HG03064 (cell line): ENCODE measurements at regions not wholly inside any gene's neighbourhood (a gene's known extent, or its start where the extent isn't known, plus 50 kb on each side); places are given as distances from the start of the nearest gene placed in this dataset.
"Not testable (repeated sequence)": the region's sequence is repeated elsewhere in the genome, so short reads cannot be mapped to it uniquely, and the experiment has no call there.

Experiments
- ATAC-seq: cut with Tn5 transposase; IDR thresholded peaks from one replicate; pipeline ENCODE4 v1.9.1; 2021; ENCODE audit warnings: low read depth; ENCODE audit not compliant: unreplicated experiment

- ATAC-seq = no peak
Measured at GRCh38 chr10:9211228-9211627, 1156.7 kb downstream of the GATA3 start.

DNA sequence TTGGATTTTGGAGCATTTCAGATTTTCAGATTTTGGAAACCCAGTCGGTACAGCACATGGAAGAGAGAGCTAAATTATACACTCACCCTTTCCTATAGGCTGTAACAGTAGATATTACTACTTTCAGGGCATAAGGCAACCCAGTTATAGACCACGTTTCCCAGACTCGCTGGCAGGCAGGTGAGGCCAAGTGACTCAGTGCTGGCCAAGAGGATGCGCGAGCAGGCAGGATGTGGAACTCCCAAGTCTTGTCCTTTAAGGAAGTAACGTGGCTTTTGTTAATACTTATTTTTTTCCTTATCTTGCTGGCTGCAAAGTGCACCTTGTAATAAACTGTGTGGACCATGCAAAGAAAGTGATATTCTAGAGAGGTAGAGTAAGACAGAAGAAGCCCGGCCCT lies 1160.1 kb downstream of the GATA3 start:
- ATAC-seq = no peak

GRCh38 chr10:9215121-9215520 lies 1160.6 kb downstream of the GATA3 start:
- no peak for ATAC-seq

DNA sequence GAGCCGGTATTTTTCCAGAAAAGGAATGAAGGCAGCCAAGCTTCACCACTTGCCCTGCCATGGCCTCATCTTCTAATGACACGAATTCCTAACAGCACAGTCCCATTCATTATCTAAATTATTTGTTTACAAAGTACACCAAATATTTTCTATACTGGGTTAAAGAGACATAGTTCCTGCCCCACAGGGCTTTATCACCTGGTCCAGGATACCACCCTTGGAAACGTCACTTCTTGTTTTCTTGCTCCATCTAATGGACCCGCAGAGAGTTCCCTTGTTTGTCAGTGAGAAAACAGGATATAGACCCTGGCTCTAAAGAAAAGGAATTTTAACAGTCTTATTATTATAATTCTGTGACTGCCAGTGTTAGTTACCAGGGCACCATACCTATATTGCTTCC lies 1165.4 kb downstream of the GATA3 start:
- no peak for ATAC-seq

DNA sequence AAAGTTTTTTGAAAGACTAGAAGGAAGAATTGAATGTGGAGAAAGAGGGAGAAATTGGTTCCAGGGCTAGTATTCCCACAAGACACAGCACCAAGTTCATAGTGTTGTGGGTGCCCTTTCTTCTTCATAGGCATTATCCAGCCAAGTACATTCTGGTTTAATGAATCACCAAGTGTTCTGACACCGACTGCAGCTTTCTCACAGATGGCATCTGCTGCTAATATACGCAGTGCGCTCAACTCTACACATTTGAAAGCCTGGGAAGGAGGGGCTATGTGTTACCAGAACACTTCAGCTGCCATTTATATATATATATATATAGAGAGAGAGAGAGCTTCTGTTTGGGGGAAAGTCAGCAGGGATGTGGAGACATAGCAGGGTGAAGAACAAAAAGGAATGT lies 1168.4 kb downstream of the GATA3 start:
- ATAC-seq = no peak

DNA sequence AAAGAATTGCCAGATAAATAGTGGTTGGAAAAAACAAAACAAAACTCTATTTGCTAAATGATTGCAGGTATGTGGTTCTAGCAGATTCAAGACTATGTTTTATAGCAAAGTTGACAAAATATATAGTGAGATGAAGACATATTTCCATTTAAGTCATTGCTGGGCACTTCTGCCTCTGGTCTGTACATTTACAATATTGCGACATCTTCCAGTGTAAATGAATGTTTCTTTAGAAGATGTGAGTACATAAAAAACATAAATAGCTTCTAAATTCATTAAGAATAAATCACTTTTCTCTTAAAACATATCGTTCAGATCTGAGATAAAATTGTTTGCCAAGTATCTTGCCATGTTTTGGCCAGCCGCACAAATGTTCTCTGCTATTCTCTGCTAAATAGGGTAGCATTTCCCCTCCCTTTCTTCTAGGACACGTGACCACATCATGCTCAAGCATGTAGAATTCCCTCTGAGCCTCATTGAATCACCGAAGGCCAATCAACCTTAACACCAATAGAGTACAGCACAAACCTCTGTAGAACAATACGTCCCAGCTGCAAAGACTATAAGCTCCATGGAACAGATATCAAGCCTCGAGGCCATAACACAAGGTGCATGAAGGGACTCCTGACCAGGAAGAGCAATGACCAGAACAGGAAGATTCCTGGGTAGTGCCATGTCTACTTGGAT lies 1173.3 kb downstream of the GATA3 start:
- ATAC-seq = no peak

GRCh38 chr10:9228771-9229170 lies 1174.3 kb downstream of the GATA3 start:
- no peak for ATAC-seq

DNA sequence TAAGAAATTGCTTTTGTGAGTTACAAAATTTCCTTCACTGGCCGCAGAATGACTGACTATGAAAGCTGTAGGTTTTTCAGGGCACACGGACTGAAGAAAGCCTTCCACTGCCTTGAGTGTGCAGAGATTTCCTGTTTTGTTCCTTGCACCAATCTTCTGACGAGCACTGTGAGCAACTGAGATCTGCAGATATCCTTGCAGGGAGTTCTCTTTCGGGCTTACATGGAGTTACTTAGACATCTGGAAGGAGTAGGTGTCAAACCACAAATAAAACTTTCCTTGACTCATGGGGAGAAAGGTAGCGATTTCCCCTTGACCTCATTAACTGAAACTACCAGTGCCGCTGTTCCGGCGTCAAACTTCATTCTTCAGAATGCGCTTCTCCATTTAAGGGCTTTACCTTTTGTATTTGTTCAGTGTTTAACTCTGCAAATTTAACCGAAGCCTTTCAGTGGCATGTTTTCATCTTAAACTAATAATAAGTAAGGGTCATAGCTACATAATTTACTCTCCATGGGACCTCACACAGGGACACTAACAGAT lies 1175.3 kb downstream of the GATA3 start:
- no peak for ATAC-seq

GRCh38 chr10:9230625-9231024 lies 1176.1 kb downstream of the GATA3 start:
- ATAC-seq = no peak

GRCh38 chr10:9234191-9234590 lies 1179.7 kb downstream of the GATA3 start:
- ATAC-seq = no peak

- ATAC-seq = no peak
Measured at GRCh38 chr10:9238041-9238440, 1183.6 kb downstream of the GATA3 start.

GRCh38 chr10:9239298-9239697 lies 1184.8 kb downstream of the GATA3 start:
- ATAC-seq = no peak

- no peak for ATAC-seq
Measured at GRCh38 chr10:9243941-9244411, 1189.5 kb downstream of the GATA3 start.

DNA sequence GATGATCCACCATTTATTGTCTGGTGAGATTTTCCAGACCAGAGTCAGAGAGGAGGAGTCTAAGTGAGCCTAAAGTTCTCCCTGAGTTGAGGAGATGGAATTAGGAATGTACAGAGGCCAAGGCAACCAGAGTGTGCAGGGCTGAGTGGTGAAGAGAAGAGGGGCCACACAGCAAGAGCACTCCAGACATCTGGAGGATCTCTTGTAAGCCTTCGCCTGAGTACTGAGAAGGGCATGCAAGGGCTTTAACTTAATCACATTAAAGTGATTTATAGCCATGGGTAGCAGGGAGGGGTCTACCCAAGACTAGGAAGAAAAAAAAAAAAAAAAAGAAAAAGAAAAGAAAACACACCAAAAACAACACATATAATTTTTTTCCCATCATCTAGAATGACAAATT lies 1190.4 kb downstream of the GATA3 start:
- ATAC-seq = no peak

GRCh38 chr10:9253121-9253520 lies 1198.6 kb downstream of the GATA3 start:
- no peak for ATAC-seq

DNA sequence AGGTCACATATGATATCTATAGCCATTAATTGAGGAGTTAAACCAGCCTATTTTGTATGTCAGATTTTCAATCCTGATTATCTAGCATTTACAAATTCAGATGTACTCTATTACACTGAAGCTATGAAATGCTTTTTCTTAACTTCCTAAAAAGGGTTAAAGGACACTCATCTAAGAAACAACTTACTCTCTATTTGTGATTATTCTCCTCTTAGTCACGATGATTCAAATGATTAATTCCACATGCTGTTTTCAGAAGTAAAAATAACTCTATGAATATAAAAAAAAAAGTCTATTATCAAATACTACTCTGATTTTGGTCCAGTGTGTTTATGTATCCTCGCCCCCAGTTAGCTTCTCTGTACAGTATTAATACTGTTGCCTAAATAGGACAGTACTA lies 1199.9 kb downstream of the GATA3 start:
- ATAC-seq = no peak

DNA sequence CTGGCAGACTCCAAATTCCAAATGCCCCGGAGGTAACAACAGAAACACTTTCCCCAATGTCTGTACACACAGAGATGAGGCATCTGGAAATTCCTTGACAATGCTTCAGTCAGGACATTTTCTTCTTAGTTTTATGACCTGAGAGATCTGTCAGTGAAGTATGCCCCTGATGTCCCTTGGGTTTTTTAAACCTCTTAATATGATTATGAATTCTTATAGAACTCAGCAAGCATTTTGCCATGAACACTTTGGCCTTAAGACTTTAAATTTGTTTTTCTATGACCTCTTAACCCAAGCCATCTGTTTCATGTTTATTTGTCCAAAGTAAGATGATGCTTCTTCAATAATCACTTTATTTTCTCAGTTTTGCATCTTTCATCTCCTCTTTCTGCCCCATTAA lies 1206.2 kb downstream of the GATA3 start:
- no peak for ATAC-seq

DNA sequence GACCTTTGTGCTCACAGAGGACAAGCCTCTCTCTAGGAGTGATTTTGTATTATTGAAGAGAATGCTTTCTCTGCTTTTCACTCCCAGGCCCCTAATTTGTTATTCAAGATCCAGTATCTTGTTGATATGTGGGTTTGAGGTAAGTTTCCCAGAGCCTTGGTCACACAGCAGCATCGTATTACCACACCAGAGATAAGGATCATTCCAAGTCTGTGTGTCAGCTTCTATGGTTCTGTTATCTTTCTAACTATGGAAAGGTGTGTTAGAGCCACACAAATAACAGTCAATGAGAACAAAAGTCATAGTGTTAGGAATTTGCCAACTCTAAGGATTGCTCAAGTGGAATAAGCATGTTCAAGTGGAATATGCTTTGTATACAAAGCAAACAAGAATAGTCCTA lies 1208.3 kb downstream of the GATA3 start:
- no peak for ATAC-seq

DNA sequence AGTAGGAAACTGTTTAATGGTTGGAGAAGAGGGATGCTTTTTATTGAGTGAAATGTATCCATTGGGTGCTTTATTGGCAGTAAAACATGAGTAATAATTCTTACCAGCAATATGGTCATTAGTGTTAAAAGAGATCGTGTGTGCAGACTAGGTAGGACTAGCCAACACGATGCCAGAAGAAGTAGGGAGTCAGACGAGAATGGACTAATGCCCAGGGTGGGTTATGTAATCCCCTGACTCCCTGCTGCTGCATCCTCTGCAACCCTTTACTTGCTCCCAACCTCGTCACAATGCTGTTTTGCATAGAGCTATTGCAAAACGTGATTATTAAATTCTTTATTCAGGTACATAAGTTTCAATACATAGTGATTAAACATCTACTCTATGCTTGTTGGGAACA lies 1213.7 kb downstream of the GATA3 start:
- ATAC-seq = no peak

DNA sequence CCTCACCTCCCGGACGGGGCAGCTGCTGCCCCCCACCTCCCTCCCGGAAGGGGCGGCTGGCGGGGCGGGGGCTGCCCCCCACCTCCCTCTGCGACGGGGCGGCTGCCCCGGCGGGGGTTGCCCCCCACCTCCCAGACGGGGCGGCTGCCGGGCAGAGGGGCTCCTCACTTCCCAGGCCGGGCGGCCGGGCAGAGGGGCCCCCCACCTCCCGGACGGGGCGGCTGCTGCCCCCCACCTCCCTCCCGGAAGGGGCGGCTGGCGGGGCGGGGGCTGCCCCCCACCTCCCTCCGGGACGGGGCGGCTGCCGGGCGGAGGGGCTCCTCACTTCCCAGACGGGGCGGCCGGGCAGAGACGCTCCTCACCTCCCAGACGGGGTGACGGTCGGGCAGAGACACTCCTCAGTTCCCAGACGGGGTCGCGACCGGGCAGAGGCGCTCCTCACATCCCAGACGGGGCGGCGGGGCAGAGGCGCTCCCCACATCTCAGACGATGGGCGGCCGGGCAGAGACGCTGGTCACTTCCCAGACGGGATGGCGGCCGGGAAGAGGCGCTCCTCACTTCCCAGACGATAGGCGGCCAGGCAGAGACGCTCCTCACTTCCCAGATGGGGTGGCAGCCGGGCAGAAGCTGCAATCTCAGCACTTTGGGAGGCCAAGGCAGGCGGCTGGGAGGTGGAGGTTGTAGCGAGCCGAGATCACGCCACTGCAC lies 1218.8 kb downstream of the GATA3 start:
- ATAC-seq = not testable (repeated sequence)

DNA sequence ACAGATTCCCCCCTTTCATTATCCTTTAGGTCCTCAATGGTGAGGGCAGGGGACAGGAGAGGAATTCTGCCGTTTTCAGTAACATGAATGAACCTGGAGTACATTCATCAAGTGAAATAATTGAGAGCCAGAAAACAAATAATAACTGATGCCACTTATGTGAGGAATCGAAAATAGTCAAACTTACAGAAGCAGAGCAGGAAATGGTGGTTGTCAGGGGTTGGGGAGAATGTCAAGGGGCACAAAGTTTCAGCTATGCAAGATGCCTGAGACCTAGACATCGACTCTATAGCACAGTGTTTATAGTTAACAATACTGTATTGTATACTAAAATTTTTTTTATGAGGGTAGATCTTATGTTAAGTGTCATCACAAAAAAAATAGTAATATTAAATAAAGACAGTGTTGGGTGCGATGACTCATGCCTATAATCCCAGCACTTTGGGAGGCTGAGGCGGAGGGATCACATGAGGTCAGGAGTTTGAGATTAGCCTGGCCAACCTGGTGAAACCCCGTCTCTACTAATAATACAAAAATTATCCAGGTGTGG lies 1219.8 kb downstream of the GATA3 start:
- no peak for ATAC-seq

- no peak for ATAC-seq
Measured at GRCh38 chr10:9275861-9276260, 1221.4 kb downstream of the GATA3 start.
